NCI-H2227 treated with DMSO at 0.1 percent for 48 hours (cell line): ENCODE measurements at regions not wholly inside any gene's neighbourhood (a gene's known extent, or its start where the extent isn't known, plus 50 kb on each side); places are given as distances from the start of the nearest gene placed in this dataset.
A peak's percentile ranks its signal among the peaks of the same experiment; 100 is the strongest.
"Not testable (repeated sequence)": the region's sequence is repeated elsewhere in the genome, so short reads cannot be mapped to it uniquely, and the experiment has no call there.

ENCODE experiments used
- DNase-seq: peaks from one replicate; lab custom pipeline; 2025; lab: John Stamatoyannopoulos, UW

DNA sequence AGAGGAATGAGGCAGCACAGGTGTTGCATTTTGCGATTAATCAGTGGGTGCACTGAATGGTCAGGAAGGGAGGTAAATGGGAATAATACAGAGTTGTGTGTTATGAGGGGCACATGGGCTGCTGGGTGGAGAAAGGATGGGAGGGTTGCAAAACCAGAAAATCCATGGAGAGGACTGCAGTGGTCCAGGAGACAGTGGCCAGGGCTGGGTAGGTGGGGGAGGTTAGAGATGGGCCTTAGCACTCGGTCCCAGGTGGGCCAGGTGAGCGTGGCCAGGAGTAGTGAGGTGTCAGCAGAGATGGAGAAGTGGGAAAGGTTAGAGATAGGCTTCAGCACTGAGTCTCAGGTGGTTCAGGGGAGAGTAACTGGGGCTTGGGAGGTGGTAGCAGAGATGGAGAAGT lies 399.1 kb upstream of the LARGE1 start:
- DNase-seq = no peak

DNA sequence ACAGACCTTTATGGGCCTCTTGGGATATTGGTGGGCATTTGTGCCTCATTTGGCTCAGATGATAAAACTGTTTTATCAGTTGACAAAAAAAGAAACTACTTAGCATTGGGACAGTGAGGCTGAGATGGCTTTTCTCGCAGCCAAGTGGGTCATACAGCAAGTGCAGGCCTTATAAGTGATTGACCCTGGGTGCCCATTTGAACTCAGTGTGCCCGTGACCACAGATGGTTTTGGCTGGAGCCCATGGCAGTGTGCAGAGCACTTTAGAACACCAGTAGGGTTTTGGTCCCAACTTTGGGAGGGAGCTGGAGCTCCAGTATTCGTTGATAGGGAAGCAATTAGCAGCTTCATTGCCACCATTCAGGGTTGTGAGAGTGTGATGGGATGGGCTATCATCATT lies 404.5 kb upstream of the LARGE1 start:
- DNase-seq = no peak

DNA sequence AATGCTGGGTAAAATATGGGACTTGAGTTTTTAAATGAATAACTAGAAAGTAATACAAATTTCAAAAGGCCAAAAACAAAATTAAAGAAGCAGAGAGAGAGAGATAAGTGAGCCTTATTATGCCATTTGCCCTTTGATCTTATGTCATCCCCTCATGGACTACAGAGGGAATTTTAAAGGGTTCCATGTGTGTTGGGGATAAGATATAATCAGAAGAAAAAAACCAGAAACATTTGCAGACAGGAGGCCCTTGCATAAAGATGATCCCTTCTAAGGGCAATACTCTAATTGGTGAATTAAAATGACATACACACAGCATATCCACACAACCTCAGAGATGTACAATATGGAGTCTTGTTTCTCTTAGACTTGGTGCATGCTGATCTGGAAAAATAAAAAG lies 406.6 kb upstream of the LARGE1 start:
- no peak for DNase-seq

DNA sequence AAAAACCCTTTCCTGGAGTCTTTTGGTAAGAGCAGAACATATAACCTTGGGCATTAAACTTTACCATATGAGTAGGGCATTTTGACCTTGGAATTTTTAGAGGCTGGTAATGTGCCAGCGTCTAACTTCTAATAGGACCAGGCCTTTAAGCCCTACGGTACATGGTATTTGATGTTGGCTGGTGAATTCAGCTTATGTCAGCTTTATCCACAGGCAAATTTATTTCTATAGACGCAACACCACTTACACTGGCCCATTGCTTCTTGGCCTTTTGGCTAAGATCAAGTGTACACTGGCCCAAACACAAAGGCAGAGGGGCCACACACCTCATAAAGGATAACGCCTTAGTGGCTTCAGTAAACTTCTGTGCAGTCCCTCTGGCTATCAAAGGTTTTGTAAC lies 410.2 kb upstream of the LARGE1 start:
- DNase-seq = no peak

DNA sequence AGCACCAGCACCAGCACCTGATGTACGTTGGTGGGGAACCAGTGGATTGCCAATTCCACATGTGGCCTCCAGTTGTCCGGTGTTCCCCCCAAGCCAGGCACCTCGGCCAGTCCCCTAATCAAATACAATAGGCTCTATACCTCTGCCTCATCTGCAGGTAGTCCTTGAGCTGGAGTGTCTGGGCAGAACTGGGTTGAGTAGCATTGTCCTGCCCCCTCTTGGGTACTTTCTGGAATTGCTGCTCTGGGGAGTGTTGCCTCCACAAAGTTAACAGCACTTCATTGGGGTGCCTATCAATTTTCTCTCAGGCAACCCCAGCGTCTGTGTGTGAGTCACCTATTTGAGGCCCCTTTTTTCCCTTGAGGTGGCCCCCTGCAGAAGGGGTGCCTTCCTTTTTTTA lies 413.0 kb upstream of the LARGE1 start:
- no peak for DNase-seq

DNA sequence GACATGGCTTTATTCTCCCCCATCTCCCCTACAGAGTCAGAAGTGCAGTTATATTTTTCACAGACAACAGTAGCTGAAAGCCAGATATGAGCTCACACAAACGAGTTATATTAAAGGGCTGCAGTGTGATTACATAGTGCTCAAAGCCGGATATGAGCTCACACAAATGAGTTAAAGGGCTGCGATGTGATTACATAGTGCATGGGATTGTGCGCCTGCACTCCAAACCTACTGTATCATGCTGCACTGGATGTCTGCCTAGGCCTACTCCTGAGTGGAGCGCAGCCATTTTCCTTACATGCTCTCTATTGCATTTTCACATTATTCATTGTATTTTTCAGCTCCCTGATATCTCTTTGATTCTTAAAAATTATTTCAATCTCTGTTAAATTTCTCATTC lies 414.6 kb upstream of the LARGE1 start:
- DNase-seq = no peak

DNA sequence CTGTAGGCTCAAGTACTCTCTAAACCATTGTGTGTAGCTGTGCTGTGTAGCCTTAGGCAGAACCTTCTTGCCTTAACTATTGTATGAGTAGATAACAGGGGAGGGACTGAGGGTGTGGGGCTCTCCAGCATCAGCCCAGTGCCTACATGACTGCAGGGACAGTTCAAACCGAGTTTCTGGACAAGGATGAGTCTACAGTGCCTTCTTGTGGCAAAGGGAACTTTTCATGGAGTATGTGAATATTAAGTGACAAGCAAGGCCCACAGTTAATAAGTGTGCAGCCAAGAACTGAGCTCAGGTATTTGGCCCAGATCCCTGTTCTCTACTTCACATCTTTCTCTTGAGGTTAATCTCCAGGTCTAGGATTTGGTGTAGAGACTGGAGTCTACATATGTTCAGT lies 424.4 kb upstream of the LARGE1 start:
- DNase-seq = no peak

DNA sequence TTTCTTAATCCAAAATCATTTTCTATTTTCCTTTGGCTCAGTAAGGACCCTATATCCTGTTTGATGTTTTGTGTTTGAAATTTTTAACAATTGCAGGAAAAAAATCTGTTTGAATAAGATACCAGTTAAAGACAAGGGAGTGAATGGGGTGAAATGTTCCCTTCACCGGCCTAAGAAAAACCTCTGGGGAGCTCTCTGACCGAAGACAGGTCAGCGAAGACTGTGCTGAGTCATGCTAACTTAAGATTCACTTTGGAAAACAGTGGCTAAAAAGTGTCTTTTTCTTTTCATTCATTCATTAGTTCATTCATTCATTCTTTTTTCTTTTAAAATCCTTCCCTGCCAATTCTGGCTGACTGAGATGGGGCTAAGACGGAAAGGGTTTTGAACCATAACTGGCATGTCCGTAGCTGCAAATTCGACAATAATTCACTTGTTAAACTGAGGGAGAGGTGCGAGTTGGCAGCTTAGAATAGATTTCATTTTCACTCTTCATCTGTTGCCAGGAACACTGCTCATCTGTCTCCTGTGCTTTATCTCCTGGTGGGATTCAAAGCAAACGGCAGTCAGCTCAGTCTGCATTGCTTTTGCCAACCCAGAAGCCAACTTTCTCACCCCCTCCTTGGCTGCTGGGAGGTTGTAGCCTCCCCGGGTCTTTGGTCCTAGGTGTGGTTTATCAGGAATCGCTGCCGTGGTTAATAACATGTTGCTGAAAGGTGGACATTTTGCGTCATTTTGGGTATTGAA lies 434.0 kb upstream of the LARGE1 start:
- no peak for DNase-seq

DNA sequence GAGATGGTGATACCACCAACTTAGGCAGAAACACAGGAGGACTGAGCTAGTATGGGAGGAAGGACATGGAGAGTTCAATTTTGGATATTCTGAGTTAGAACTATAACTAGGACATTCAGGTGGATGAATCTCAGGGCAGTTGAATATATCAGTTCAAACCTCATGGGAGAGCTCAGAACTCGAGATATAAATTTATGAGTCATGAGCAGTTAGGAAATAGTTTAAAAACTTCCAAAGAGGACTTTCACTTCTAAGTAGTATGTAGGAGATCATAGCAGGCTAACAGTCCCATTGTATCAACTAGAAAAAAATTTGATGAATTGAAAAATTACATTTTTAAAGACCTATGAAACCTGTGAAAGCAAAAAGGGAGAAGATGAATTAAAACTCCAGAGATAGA lies 436.2 kb upstream of the LARGE1 start:
- DNase-seq = no peak

DNA sequence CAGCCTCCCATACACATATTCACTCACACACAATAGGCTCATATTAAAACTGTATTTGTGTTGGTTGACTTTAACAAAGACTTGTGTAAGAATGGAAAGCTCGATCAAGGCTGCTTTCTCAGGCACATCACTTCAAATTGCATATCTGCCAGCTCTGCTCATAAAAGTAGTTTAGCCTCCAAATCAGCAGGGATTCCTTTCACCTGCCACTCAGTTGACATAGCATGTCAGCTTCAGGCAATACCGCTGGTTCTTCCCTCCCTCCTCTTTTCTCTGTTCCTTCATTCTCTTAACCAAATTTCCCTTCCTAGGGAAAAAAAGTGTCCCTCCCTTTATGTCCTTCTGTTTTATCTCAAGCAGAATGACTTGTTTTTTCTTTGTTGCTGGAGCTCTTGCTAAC lies 450.4 kb upstream of the LARGE1 start:
- no peak for DNase-seq

DNA sequence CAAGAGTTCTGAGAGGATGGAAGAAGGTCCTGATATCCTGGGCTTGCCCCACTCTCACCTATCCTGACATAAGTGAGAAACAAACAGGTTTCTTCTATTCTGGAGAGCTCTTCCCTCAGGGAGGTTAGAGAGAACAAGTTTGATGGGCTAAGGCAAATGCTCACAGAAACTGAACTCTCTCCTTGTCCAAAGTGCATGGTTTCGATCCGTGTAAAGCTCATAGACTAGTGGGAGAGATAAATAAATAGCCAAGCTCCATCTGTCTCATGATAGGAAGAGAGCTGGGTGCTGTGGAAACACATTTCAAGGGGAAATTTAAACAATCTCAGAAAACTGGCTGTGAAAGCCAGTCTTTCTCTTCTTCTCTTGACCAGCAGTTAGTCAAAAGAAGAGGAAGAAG lies 459.5 kb upstream of the LARGE1 start:
- DNase-seq = no peak

DNA sequence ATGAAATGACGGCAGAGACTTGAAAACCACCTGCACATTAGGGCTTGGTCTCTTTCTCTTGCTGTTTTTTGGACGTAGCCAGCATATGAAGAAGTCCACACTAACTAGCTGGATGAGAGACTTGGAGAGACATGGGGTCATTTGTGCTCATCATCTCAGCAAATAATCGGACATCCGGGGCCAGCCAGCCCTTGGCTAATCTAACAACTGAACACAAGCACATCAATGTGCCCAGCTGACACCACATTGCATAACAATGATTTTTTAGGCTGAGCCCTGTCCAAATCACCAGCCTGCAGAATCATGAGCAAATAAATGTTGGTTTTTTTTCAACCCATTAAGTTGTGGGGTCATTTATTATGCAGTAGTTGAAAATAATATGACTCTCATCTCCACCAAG lies 460.3 kb upstream of the LARGE1 start:
- DNase-seq = no peak

DNA sequence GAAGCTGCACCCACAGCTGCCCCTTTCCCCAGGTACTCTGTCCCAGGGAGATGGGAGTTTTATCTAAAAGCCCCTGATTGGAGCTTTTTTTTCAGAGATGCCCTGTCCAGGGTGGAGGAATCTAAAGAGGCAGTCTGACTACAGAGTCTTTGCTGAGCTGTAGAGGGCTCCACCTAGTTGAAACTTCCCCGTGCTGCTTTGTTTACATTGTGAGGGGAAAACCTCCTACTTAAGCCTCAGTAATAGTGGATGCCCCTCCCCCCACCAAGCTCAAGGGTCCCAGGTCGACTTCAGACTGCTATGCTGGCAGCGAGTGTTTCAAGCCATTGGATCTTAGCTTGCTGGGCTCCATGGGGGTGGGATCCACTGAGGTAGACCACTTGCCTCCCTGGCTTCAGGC lies 470.1 kb upstream of the LARGE1 start:
- DNase-seq = no peak

DNA sequence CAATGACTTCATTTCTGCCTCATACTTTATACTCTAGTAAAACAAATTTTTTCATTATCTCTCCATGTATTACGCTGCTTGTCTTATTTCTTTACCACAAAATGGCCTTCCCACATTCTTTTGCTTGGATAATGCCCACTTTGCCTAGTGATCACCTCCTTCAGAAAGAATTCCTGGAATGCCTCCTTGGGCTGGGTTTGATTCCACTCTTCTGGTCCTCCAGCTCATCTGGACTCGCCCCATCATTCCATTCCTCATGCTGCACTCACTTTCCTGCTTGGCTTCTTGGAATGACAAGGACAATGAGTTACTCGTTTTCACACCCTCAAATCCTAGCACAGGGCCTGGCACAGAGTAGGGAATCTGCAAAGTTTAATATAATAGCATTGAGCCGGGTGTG lies 475.1 kb upstream of the LARGE1 start:
- DNase-seq = no peak

DNA sequence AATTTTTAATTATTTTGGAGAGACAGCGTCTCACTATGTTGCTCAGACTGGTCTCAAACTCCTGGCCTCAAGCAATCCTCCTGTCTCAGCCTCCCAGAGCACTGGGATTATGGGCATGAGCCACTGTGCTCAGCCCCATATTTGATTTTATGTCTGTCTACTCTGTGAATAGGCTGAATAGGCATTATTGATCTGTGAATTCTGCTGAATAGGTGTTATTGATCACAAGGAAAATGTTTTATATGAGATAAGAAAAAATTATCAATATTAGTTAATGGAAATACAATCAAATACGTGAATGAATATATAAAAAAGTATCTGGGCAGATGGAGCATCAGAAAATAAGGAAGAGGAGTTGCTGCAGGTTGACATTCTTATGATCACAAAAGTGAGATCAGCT lies 483.4 kb upstream of the LARGE1 start:
- no peak for DNase-seq

DNA sequence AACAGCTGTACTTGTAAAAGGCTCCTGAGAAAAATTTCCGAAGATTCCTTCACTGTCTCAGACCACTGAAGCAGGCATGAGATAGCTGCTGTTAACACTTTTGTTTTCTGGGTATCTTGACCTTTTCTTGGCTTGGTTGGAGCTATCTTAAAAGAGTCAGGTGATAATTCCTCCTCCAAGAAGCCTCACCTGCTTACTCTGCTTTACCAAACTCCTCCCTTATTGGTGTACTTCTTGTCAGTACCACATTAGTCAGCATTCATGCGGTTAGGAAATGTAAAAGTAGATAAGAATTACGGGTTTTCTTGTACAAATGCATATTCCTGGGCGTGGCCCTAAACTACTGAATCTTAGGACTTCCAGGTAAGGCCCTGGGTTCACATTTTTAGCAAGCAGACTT lies 489.8 kb upstream of the LARGE1 start:
- DNase-seq = no peak

DNA sequence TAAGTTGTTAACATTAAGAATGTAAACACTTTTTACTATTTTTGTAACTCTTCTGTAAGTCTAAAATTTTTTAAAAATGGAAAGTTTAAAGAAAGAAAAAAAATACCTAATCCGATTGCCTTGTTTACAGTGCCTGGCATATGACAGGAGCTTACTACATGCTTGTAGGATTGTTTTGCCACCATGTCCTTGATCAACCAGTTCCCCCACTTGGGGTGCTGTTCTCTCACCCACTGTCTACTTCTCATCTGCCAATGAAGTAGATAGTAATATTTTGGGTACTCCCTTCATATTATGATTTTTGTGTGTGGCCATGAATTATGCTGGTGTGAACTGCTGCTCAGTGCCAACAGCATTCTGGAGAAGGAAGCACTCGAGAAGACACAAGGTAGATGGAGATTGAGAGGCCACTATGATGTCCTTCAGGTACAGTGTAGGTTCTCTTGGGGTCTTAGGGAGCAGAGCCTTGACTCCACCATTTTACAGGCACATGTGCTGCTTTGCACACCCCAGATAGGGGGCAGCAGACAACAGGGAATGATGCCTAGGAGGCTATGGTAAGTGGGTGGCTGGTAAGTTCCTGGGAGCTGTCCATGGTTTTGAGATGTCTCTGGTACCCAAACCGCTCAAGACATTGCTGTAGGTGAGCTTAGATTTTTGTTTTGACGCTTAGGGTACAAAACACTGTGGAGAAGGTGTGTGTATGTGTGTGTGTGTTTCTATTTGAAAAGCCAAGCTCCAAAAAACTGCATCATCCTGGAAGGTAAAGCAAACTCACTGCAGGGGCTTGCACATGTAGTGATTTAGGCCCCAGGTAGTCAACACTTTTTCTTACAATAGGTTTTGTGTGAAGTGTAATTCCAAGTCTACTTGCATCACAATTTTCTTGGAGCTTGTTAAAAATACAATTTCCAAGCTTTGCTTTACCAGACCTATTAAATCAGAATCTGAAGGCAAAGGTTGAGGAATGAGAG lies 494.5 kb upstream of the LARGE1 start:
- peak; percentile 28 for DNase-seq

DNA sequence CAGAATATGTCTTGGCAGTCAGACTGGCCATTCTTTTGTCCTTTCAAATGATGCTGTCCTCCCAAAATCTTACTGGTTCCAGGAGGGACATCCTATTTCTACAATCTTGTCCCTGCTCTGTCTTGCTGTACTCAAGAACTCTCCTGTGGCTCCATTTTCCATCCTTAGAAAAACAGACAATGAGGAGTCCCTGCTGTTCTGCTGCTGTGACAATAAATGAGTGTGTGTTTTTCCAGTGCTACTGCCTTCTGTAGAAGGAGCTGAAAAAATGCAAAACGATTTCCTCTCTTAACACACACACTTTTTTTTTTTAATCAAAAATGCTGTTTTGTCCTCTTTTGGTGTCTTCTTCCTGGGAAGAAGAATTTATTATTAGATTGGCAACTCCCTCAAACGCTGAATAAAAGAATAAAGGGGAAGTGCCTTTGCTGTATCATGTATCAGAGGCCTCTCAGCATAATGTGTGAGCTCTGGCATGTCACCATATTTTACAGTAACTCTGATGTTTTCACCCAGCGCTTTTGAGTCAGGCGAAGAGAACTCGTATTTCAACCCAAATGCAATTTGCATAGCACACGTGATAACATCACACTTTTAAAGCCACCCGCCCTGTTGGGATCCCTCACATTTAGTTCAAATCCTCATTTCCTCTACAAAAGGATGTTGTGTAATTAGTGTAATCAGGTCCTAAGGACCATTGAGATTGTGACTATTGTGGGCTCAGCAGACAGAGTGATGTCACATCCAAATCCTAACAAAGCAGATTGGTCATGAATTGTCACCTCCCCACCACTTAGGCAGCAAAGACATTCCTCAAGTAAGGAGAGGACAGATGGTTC lies 496.0 kb upstream of the LARGE1 start:
- no peak for DNase-seq

DNA sequence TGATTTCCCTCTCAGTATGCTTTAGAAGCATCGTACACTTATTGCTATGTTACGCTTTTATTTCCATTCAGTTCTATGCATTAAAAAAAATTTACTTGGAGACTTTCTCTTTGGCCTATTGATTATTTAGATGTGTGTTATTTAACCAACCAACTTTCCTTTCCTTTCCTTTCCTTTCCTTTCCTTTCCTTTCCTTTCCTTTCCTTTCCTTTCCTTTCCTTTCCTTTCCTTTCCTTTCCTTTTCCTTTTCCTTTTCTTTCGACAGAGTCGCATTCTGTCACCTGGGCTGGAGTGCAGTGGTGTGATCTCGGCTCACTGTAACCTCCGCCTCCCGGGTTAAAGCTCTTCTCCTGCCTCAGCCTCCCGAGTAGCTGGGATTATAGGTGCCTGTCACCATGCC lies 502.7 kb upstream of the LARGE1 start:
- DNase-seq = not testable (repeated sequence)

DNA sequence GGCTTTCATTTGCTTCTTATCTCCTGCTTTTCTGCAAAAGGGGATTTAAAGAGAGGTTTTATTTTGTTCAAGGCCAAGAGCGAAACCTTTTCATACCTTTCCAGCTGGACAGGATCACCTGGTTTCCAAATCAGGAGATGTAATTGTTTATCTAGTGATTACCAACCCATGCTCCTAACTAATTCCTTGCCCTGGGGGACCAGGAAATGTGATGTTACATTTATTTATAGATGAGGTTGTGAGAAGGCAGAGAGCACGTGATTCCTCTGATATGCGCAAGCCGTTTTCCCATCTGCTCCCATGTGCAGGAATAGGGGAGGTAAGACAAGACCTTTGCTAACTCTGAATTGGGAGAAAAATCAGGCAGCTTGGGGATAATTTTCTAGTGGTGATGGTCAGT lies 507.2 kb upstream of the LARGE1 start:
- DNase-seq = no peak

DNA sequence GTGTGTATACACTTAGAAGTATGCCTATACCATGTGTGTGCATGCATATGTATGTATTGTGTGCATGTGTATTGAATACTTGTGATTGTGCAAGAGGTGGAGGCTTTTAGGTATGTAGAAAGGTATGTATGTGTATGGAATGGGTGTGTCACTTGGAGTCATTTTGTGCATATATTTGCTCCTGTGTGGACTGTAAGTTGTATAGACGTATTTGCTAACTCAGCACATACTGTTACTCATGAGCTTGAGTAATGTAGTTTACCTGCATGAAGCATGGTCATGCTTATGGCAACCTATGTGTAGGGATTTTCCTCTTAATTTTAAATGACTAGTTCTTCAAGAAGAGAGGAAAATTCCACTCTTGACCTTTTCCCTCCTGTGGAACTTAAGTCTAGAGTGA lies 507.6 kb upstream of the LARGE1 start:
- no peak for DNase-seq

DNA sequence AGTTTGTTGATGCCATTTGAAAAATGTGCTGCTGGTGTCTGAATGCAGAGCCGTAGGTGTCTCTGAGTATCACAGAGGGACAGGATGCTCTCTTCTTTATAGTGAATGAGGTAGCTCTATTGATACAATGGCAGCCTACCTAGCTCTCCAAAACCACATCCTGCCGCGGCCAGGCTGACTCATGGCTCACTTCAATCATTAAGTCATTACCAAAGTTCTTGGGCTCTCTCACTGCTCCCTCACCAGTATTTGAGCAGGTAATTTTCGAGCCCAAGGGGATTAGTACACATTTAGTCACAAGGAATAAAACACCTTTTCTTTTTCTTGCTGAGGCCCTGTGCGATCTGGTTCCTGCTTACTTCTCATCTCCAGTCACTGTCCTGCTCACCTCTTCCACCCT lies 509.0 kb upstream of the LARGE1 start:
- DNase-seq = no peak

DNA sequence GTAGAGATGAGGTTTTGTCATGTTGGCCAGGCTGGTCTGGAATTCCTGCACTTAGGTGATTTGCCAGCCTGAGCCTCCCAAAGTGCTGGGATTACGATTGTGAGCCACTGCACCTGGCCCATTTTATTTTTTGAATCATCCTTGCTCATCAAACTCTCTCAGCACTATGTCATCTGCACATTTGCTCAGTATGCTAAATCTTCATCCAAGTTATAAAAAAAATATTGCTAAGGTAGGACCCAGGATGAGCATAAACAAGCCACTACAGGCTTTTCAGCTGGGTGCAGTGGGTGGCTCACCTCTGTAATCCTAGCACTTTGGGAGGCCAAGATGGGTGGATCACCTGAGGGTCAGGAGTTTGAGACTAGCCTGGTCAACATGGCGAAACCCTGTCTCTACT lies 510.1 kb upstream of the LARGE1 start:
- no peak for DNase-seq
